ENCODE measurements at regions not wholly inside any gene's neighbourhood (a gene's known extent, or its start where the extent isn't known, plus 50 kb on each side); places are given as distances from the start of the nearest gene placed in this dataset.
A peak's percentile ranks its signal among the peaks of the same experiment; 100 is the strongest.
"Not testable (repeated sequence)": the region's sequence is repeated elsewhere in the genome, so short reads cannot be mapped to it uniquely, and the experiment has no call there.

GRCh38 chr5:104573949-104574709 lies 1011.5 kb upstream of the NUDT12 start:
- no peak overlapping the region for H3K4me3 ChIP-seq (ENCODE audit: low read length)
- TF ChIP-seq CTCF (conservative IDR thresholded peaks at IDR 0.05; ENCODE audit: low read depth, low read length): no peak
- DNase-seq (ENCODE audit: low read depth): no peak

- no peak for TF ChIP-seq CTCF (conservative IDR thresholded peaks at IDR 0.05; ENCODE audit: low read depth, low read length)
- no peak overlapping the region for H3K4me3 ChIP-seq (ENCODE audit: low read length)
- DNase-seq (ENCODE audit: low read depth): peak; percentile 13
Observed at GRCh38 chr5:104569621-104570020, 1007.0 kb upstream of the NUDT12 start.

- DNase-seq (ENCODE audit: low read depth): no peak
- no peak overlapping the region for H3K4me3 ChIP-seq (ENCODE audit: low read length)
- no peak for TF ChIP-seq CTCF (conservative IDR thresholded peaks at IDR 0.05; ENCODE audit: low read depth, low read length)
Observed at GRCh38 chr5:104564530-104564929, 1001.9 kb upstream of the NUDT12 start.

GRCh38 chr5:104556957-104557356 lies 994.4 kb upstream of the NUDT12 start:
- no peak for DNase-seq (ENCODE audit: low read depth)
- TF ChIP-seq CTCF (conservative IDR thresholded peaks at IDR 0.05; ENCODE audit: low read depth, low read length): no peak
- no peak overlapping the region for H3K4me3 ChIP-seq (ENCODE audit: low read length)

GRCh38 chr5:104551628-104552027 lies 989.0 kb upstream of the NUDT12 start:
- DNase-seq (ENCODE audit: low read depth): no peak
- no peak for TF ChIP-seq CTCF (conservative IDR thresholded peaks at IDR 0.05; ENCODE audit: low read depth, low read length)

GRCh38 chr5:104546871-104547270 lies 984.3 kb upstream of the NUDT12 start:
- DNase-seq (ENCODE audit: low read depth); H3K4me3 ChIP-seq (ENCODE audit: low read length): not testable (repeated sequence)

More at GRCh38 chr5:104551628-104552027, 989.0 kb upstream of the NUDT12 start:
- no peak overlapping the region for H3K4me3 ChIP-seq (ENCODE audit: low read length)

- DNase-seq (ENCODE audit: low read depth): no peak
- H3K4me3 ChIP-seq (ENCODE audit: low read length): no peak overlapping the region
Observed at GRCh38 chr5:104541141-104541785, 978.7 kb upstream of the NUDT12 start.

More at GRCh38 chr5:104541141-104541785, 978.7 kb upstream of the NUDT12 start:
- TF ChIP-seq CTCF (conservative IDR thresholded peaks at IDR 0.05; ENCODE audit: low read depth, low read length): no peak
